ENCODE measurements at regions not wholly inside any gene's neighbourhood (a gene's known extent, or its start where the extent isn't known, plus 50 kb on each side); places are given as distances from the start of the nearest gene placed in this dataset.
"Not testable (repeated sequence)": the region's sequence is repeated elsewhere in the genome, so short reads cannot be mapped to it uniquely, and the experiment has no call there.

GRCh38 chr18:45335282-45336043, 279.8 kb upstream of the SLC14A2 start:
- Histone ChIP-seq H3K27ac (ENCODE audit: low read depth, low read length) (no peak overlapping the region), H3K4me3 (ENCODE audit: low read length) (no peak overlapping the region), H3K4me1 (ENCODE audit: insufficient read depth, low read length) (no peaks in the 10 kb centered on the region), H3K36me3 (ENCODE audit: insufficient read depth, low read length) (no peaks in the 10 kb centered on the region), H3K9me3 (ENCODE audit: insufficient read depth, low read depth, low read length) (no peaks in the 10 kb centered on the region), H3K9ac (ENCODE audit: low read depth, low read length) (no peak overlapping the region), H3K27me3 (ENCODE audit: insufficient read depth, low read length) (no peaks in the 10 kb centered on the region)
- WGBS = 42% methylated on average over 4 of the region's 4 CpGs

GRCh38 chr18:45336448-45336847, 278.8 kb upstream of the SLC14A2 start:
- WGBS = 100% methylated on average over 1 of the region's 1 CpG
- no peak overlapping the region for H3K9ac ChIP-seq (ENCODE audit: low read depth, low read length)
- no peaks in the 10 kb centered on the region for H3K4me1 ChIP-seq (ENCODE audit: insufficient read depth, low read length)
- H3K27ac ChIP-seq (ENCODE audit: low read depth, low read length) = no peak overlapping the region
- H3K36me3 ChIP-seq (ENCODE audit: insufficient read depth, low read length) = no peaks in the 10 kb centered on the region
- no peaks in the 10 kb centered on the region for H3K9me3 ChIP-seq (ENCODE audit: insufficient read depth, low read depth, low read length)
- no peaks in the 10 kb centered on the region for H3K27me3 ChIP-seq (ENCODE audit: insufficient read depth, low read length)
- H3K4me3 ChIP-seq (ENCODE audit: low read length) = no peak overlapping the region

GRCh38 chr18:45337477-45337876, 277.8 kb upstream of the SLC14A2 start:
- Histone ChIP-seq H3K9ac (ENCODE audit: low read depth, low read length) (no peak overlapping the region), H3K36me3 (ENCODE audit: insufficient read depth, low read length) (no peaks in the 10 kb centered on the region), H3K4me1 (ENCODE audit: insufficient read depth, low read length) (no peaks in the 10 kb centered on the region), H3K27me3 (ENCODE audit: insufficient read depth, low read length) (no peaks in the 10 kb centered on the region), H3K27ac (ENCODE audit: low read depth, low read length) (no peak overlapping the region), H3K4me3 (ENCODE audit: low read length) (no peak overlapping the region), H3K9me3 (ENCODE audit: insufficient read depth, low read depth, low read length) (no peaks in the 10 kb centered on the region)
- WGBS = 91% methylated on average over 1 of the region's 1 CpG

- Histone ChIP-seq H3K4me1 (ENCODE audit: insufficient read depth, low read length) (no peaks in the 10 kb centered on the region), H3K36me3 (ENCODE audit: insufficient read depth, low read length) (no peaks in the 10 kb centered on the region), H3K27me3 (ENCODE audit: insufficient read depth, low read length) (no peaks in the 10 kb centered on the region), H3K9me3 (ENCODE audit: insufficient read depth, low read depth, low read length) (no peaks in the 10 kb centered on the region), H3K4me3 (ENCODE audit: low read length) (no peak overlapping the region), H3K9ac (ENCODE audit: low read depth, low read length) (no peak overlapping the region), H3K27ac (ENCODE audit: low read depth, low read length) (no peak overlapping the region)
- WGBS = 81% methylated on average over 4 of the region's 4 CpGs
These were observed 275.3 kb upstream of the SLC14A2 start for GRCh38 chr18:45339810-45340550.

DNA sequence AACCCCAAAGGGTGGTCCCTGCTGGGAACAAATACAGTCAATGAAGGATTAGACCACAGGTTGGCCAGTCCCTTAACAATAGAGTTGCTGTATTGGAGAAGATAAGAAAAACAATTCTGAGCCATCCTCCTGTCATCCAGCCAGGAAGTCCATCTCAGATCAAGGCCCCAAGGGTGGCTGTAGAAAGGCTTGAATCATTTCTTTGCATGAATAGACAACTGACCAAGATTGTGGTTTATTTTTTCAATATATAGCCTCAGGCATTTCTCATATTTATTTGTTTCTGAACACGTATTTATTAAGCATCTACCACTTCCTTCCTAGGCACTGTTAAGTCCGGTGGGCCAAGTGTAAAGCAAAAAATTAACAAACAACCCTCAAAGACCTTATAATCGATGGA, 274.4 kb upstream of the SLC14A2 start:
- Histone ChIP-seq H3K27ac (ENCODE audit: low read depth, low read length) (no peak overlapping the region), H3K36me3 (ENCODE audit: insufficient read depth, low read length) (no peaks in the 10 kb centered on the region)
- WGBS = 91% methylated on average over 3 of the region's 3 CpGs

DNA sequence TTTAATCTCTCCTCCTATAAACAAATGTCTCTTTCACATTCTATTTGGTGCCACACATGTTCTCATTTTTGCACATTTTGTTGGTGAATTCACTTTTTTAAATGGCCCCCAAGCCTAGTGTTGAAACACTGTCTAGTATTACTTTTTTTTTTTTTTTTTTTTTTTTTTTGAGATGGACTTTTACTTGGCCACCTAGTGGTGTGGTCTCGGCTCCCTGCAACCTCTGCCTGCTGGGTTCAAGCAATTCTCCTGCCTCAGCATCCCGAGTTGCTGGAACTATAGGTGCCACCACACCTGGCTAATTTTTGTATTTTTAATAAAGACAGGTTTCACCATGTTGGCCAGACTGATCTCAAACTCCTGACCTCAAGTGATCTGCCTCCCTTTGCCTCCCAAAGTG, 273.8 kb upstream of the SLC14A2 start:
- Histone ChIP-seq H3K36me3 (ENCODE audit: insufficient read depth, low read length) (no peaks in the 10 kb centered on the region), H3K4me3 (ENCODE audit: low read length) (no peak overlapping the region), H3K4me1 (ENCODE audit: insufficient read depth, low read length) (no peaks in the 10 kb centered on the region), H3K9me3 (ENCODE audit: insufficient read depth, low read depth, low read length) (no peaks in the 10 kb centered on the region), H3K27ac (ENCODE audit: low read depth, low read length) (no peak overlapping the region), H3K9ac (ENCODE audit: low read depth, low read length) (no peak overlapping the region), H3K27me3 (ENCODE audit: insufficient read depth, low read length) (no peaks in the 10 kb centered on the region)
- 89% methylated on average over 2 of the region's 2 CpGs for WGBS

More for the DNA sequence above, 274.4 kb upstream of the SLC14A2 start:
- Histone ChIP-seq H3K9ac (ENCODE audit: low read depth, low read length) (no peak overlapping the region), H3K4me3 (ENCODE audit: low read length) (no peak overlapping the region), H3K4me1 (ENCODE audit: insufficient read depth, low read length) (no peaks in the 10 kb centered on the region), H3K9me3 (ENCODE audit: insufficient read depth, low read depth, low read length) (no peaks in the 10 kb centered on the region), H3K27me3 (ENCODE audit: insufficient read depth, low read length) (no peaks in the 10 kb centered on the region)

DNA sequence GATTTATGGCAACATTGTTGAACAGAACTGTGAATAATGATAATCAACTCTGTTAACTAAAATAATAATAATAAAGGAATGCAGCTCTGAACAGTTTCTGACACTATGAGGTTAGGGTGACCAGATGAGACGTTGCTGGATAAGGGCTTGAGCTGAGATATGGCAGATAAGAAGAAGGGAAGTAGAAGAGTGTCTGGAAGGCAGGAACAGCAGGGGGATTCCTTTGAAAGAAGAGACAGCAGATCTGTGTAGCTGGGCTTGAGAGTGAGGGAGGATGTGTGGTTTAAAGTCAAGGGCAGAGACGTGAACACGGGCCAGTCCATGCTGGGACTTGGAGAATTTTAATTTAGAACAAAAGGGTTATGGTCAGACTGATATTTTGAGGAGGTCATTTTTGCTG, 273.1 kb upstream of the SLC14A2 start:
- no peak overlapping the region for H3K4me3 ChIP-seq (ENCODE audit: low read length)
- H3K36me3 ChIP-seq (ENCODE audit: insufficient read depth, low read length) = no peaks in the 10 kb centered on the region
- WGBS = 60% methylated on average over 3 of the region's 3 CpGs
- H3K27me3 ChIP-seq (ENCODE audit: insufficient read depth, low read length) = no peaks in the 10 kb centered on the region
- H3K9me3 ChIP-seq (ENCODE audit: insufficient read depth, low read depth, low read length) = no peaks in the 10 kb centered on the region
- no peaks in the 10 kb centered on the region for H3K4me1 ChIP-seq (ENCODE audit: insufficient read depth, low read length)
- no peak overlapping the region for H3K9ac ChIP-seq (ENCODE audit: low read depth, low read length)
- H3K27ac ChIP-seq (ENCODE audit: low read depth, low read length) = no peak overlapping the region

DNA sequence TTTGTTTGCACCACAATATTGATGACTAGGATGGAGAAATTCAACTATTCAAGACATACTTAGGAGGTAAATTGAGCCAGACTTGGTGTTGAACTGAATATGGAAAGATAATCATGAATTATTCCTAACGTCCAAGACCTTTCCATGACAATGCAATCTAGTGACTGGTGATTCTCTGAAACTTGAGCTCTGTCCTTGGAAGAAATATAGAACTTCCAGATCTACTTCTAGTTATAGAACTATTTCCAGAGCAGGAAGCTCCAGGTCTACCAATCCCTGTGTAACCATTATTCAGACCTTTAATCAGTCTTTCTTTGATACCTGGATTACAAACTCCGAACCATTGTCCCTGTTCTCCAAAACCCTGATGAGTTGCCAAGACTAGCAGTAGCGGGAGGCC, 272.6 kb upstream of the SLC14A2 start:
- Histone ChIP-seq H3K4me1 (ENCODE audit: insufficient read depth, low read length) (no peaks in the 10 kb centered on the region), H3K36me3 (ENCODE audit: insufficient read depth, low read length) (no peaks in the 10 kb centered on the region), H3K27me3 (ENCODE audit: insufficient read depth, low read length) (no peaks in the 10 kb centered on the region), H3K27ac (ENCODE audit: low read depth, low read length) (no peak overlapping the region), H3K4me3 (ENCODE audit: low read length) (no peak overlapping the region), H3K9ac (ENCODE audit: low read depth, low read length) (no peak overlapping the region), H3K9me3 (ENCODE audit: insufficient read depth, low read depth, low read length) (no peaks in the 10 kb centered on the region)
- 90% methylated on average over 3 of the region's 3 CpGs for WGBS

- H3K27me3 ChIP-seq (ENCODE audit: insufficient read depth, low read length) = no peaks in the 10 kb centered on the region
- H3K36me3 ChIP-seq (ENCODE audit: insufficient read depth, low read length) = no peaks in the 10 kb centered on the region
- no peak overlapping the region for H3K4me3 ChIP-seq (ENCODE audit: low read length)
- H3K4me1 ChIP-seq (ENCODE audit: insufficient read depth, low read length) = no peaks in the 10 kb centered on the region
- WGBS = 87% methylated on average over 5 of the region's 5 CpGs
- no peak overlapping the region for H3K9ac ChIP-seq (ENCODE audit: low read depth, low read length)
- no peaks in the 10 kb centered on the region for H3K9me3 ChIP-seq (ENCODE audit: insufficient read depth, low read depth, low read length)
- H3K27ac ChIP-seq (ENCODE audit: low read depth, low read length) = no peak overlapping the region
These were observed 271.9 kb upstream of the SLC14A2 start for GRCh38 chr18:45343365-45343764.

- H3K36me3 ChIP-seq (ENCODE audit: insufficient read depth, low read length); H3K9ac ChIP-seq (ENCODE audit: low read depth, low read length); H3K27me3 ChIP-seq (ENCODE audit: insufficient read depth, low read length); H3K4me1 ChIP-seq (ENCODE audit: insufficient read depth, low read length); H3K27ac ChIP-seq (ENCODE audit: low read depth, low read length); H3K9me3 ChIP-seq (ENCODE audit: insufficient read depth, low read depth, low read length); H3K4me3 ChIP-seq (ENCODE audit: low read length): not testable (repeated sequence)
- WGBS = 91% methylated on average over 6 of the region's 6 CpGs
These were observed 270.6 kb upstream of the SLC14A2 start for GRCh38 chr18:45344680-45345079.

DNA sequence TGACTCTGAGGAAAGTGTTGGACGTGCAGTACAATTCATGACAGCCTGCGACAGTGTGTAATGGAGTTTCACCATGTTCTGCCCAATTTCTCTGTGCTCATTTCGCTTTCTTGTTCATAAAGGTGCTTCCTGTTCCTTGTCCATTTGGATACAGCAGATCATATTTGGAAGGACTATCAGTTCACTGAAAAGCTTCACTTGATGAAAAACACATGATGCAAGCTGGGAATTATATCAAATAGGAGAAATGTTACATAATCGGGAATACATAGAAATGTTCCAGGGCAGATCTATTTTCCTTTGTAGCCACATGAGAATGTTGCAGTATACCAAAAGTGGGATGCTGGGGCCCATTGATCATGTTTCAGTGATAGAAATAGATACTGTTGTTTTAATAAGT, 266.3 kb upstream of the SLC14A2 start:
- no peaks in the 10 kb centered on the region for H3K36me3 ChIP-seq (ENCODE audit: insufficient read depth, low read length)
- H3K27me3 ChIP-seq (ENCODE audit: insufficient read depth, low read length) = no peaks in the 10 kb centered on the region
- H3K4me1 ChIP-seq (ENCODE audit: insufficient read depth, low read length) = no peaks in the 10 kb centered on the region
- no peak overlapping the region for H3K27ac ChIP-seq (ENCODE audit: low read depth, low read length)
- H3K9me3 ChIP-seq (ENCODE audit: insufficient read depth, low read depth, low read length) = no peaks in the 10 kb centered on the region
- no peak overlapping the region for H3K9ac ChIP-seq (ENCODE audit: low read depth, low read length)
- no peak overlapping the region for H3K4me3 ChIP-seq (ENCODE audit: low read length)
- WGBS = 95% methylated on average over 4 of the region's 4 CpGs
